HG03354 (cell line): ENCODE measurements at regions not wholly inside any gene's neighbourhood (a gene's known extent, or its start where the extent isn't known, plus 50 kb on each side); places are given as distances from the start of the nearest gene placed in this dataset.
A peak's percentile ranks its signal among the peaks of the same experiment; 100 is the strongest.

Experiments used
- ATAC-seq: cut with Tn5 transposase; IDR thresholded peaks from one replicate; pipeline ENCODE4 v1.9.1; 2021; ENCODE audit warnings: mild to moderate bottlenecking; ENCODE audit not compliant: unreplicated experiment, poor library complexity, severe bottlenecking

DNA sequence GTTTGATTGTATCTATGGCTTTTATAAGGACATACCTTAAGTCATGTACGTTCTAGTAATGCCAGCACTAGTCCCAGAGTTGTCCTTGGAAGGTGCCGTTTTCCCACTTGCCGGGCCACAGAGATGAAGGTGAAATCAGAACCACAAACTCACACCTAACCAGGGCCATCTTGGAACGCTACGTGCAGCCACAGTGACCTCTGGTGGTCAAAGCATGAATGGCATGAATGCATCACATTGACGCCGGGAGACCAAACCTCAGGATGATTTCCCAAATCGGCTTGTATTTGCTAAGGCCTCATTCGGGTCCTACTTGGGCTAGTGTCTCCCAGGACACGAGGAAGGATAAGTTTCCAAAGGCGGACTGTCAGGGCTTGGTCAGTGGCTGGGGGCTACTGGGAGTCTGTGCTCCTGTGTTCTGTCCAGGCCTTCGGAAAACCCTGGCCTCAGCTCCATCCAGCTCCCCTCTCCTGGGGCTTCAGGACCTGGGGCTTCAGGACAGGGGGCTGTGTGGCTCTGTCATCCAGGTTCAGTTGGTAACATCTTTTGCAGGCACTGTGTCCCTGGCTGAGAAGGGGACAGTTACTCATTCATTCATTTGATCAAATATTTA lies 260.5 kb downstream of the PRDM2 start:
- ATAC-seq = peak; percentile 47

DNA sequence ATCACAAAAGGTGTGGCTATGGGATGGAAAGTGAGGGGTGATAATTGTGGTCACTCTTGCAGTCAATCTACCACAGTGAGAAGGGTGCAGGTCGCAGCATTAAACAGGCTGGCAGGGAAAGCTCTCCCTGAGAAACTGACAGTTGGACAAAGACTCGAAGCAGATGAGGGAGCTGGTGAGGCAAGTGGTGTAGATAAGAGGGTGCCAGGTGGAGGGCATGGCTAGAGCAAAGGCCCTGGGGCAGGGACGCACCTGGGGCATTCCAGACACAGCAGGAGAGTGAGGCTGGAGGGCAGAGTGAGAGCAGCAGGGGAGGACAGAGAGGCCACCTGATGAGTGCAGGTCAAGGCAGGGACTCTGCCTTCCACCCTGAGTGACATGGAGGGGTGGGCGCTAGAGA lies 264.8 kb downstream of the PRDM2 start:
- ATAC-seq = no peak

DNA sequence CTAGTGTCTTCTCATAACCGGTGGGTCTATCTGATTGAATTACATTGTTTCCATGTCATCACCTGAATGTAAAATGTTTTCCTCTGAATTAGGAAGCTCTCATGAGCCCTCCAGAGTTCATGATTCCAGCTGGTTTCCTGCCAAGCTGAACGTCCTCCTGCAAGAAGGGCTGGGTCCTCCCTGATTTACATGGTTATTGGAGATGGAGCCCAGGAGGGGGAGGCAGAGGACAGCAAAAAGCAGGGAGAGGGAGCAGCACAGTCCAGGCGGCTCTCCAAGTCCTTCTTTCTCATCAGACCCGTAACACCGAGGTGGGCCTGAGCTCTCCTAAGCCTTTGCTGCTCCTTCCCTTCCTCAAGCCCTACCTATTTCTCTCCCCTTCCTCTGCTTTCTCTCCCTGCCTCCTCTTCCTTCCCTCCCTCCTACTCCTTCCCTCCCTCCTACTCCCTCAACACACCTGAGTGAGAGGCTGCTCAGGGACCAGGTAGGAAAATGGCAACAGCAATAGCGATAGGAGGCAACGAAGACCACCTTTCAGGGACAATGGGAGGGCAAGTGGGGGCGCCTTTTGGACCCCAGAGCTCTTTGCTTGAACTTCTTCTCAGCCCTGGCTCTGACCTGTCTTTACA lies 265.9 kb downstream of the PRDM2 start:
- no peak for ATAC-seq

DNA sequence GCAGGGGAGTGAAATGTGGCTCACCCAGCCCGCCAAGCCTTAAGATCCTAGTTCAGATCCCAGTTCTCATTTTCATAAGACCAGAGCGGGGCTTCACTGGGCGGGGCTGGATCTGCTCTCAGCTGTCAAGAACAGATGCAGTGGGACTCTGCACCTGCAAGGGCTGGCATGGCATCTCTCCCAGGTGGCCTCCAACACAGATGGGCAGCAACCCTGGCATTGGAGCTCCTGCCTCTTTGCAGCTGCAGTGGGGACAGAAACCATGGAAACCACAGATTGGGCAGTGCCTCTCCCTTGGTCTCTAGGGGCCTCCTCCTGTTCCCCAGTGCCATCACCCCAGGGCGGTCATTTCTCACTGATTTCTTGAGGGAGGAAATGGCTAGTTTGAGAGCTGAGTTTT lies 267.7 kb downstream of the PRDM2 start:
- ATAC-seq = no peak

DNA sequence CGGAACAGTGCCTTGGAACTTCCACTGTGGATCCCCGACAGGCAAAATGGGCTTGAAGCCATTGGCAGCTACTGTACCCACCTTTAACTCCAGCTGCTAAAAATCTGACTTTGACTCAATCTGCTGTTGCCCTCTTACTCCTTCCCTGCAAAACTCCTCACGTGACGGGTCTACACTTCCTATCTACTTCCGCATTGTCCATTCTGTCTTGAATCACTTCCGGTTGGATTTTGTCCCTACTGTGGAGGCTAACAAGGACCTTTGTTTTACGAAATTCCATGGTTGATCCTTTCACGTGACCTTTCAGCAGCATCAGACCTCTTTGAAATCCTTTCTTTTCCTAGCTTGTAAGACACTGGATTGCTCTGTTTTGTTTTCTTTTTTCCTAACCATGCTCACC lies 268.4 kb downstream of the PRDM2 start:
- ATAC-seq = no peak

DNA sequence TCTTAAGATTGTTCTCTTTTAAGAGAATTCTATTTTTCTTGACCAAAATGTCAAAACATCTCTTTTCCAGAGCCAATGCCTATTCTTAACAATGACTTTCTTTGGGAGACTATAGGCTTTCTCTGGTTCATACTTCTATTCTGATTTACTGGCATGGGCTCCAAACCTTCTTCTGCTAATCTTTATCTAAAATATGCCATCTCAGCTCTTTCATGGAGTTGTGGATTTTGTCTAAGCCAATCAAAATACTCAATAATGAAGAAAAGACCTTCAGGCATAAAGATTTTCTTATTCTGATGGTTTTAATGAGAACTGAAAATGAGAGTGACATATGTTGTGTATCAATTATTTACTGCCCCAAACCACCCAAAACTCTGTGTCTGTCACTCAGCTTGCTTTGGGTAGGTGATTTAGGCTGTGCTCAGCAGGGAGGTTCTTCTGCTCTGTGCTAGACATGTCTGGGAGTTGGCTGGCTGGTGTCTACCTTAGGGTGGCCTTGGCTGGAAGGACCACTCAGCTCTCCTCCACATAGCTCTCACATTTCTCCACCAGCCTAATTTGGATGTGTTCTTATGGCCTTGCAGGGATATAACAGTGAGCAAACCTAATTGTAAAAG lies 270.8 kb downstream of the PRDM2 start:
- ATAC-seq = no peak

DNA sequence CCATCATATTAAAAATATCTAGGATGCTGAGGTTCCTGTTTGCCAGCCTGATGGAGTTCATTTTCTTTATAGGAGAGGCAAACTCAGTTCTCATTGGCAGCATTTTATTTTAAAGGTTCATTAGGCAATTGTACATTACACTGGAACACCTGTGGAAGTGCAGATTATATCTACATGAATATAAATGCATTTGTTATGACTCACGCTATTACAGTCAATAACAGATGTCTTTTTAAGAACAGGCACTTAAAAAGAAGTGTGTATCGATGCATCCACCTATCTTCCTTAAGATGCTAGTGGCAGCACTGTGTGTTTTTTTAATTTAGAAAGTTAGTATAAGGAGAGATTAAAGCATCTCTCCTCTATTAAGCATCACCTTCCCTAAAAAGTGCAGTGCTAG lies 276.5 kb downstream of the PRDM2 start:
- ATAC-seq = no peak

DNA sequence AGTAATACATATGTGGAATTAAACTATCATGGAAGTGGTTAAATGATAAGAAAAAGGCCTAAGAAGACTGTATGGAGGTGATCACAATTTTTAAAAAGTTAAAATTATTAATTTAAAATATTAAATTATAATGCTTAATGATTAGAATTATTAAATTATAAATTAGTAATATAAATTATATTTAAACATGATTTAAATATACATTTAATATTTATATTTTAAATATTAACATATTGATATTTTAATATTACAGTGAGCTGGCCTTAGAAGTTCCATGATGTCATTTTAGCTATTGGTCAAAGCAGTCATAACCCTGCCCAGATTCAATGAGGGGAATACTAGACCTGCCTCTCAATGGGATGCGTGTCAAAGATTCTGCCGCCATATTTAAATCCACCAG lies 281.2 kb downstream of the PRDM2 start:
- no peak for ATAC-seq

DNA sequence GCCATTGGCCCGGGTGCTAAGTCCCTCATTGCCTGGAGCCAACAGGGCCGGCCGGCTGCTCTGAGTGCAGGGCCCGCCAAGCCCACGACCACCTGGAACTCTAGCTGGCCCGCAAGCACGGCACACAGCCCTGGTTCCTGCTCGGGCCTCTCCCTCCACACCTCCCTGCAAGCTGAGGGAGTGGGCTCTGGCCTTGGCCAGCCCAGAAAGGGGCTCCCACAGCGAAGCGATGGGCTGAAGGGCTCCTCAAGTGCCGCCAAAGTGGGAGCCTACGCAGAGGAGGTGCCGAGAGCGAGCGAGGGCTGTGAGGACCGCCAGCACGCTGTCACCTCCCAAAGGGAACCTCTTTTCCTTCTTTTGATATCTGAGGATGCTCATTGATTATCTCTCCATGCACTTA lies 283.4 kb downstream of the PRDM2 start:
- ATAC-seq = no peak

DNA sequence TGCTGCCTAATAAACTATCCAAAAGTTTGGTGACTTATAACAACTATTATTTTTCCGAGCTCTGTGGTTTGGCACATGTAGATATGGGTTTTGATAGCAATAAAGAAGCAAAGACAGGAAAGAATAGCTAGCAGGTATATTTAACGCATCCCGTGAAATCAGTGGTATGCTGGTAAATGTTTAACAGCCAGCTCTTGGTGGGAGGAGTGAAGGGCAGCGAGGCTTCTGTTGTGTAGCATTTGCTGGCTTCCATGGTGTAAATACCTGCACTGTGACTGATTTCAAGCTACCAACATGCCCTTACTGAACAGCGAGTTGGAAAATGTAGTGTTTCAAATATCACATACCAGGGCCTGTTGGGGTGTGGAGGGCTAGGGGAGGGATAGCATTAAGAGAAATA lies 291.0 kb downstream of the PRDM2 start:
- no peak for ATAC-seq

DNA sequence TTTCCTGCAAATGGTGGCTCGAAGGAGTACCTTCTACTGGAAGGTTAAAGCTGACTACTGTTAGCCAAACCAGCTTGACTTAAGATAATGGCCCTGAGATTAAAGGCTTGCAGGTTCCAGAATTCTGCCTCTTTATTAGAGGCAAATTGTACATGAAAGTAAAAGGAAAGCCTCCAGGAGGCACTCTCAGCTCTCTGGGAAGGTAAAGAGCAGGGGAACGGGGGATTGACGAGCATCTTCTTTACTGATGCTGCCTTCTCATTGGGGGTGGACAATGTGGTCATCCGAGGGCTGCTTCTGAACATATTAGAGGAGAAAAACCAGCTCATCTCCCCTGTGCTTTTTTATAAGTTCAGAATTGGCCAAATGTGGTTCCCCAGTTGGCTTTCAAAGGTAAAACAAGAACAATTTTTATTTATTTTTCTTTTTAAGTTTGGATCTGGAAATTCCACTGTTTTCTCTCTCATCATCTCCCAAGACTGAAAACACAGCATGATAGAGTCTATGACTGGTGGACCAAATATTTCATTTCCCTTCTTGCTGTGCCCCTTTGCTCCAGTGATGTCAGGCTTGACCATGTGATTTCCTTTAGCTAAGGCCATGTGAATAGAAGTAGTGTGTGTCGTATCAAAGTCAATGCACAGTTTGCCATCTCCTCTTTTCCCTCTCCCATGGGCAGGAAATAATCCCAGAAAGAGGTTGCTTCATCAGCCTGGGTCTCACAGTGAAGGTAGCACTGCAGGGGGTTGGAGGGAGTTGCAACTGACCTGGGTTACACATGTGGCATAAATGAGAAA lies 292.7 kb downstream of the PRDM2 start:
- ATAC-seq = no peak

DNA sequence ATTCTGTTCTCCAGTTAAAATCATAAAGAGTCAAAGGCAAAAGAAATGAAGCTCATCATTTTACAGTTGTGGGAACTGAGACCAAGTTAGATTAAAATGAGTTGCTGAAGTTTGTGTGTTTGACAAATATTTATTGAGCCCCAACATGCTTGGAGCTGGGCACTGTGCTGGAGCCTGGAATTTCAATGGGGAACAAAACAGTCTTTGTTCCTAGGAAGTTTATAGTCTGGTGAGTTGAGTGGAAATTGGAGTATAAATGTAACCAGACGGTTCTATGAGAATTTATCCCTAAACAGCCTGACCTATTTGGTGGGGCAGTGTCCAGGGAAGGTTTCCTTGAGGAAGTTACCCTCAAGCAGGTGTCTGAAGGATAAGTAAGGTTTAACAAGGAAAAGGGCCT lies 294.4 kb downstream of the PRDM2 start:
- ATAC-seq = no peak

DNA sequence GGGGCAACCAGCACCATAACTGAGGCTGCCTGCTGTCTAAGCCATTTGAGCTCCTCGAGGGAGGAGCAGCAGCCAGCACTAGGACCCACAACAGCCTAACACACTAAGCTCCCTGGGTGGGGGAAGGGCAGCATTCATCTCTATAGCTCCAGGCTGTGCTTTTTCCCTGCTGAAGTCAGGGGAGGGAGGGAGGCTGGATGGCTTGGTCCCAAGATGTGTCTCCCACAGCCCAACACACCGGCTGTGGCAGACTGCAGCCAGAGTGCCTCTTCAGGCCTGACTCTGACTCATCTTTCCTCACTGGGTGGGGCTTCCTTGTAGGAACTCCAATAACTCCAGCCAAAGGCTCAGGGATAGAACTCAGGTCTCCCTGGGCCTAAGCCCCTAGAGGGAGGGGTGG lies 296.3 kb downstream of the PRDM2 start:
- ATAC-seq = no peak

DNA sequence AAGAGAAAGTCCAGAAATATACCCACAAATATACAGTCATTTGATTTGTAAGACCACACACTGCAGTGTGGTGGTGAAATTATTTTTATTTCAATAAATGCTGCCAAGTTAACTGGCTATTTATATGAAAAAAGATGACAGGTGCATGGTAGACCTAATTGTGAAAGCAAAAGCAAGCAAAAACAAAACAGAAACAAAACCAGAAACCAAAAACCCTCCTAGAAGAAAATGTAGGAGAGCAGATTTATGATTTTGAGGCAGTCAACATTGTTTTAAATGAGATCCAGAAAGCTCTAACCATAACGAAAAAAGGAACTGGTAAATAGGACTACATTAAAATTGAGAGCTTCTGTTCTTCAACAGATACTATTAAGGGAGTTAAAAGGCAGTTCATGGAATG lies 303.6 kb downstream of the PRDM2 start:
- no peak for ATAC-seq

DNA sequence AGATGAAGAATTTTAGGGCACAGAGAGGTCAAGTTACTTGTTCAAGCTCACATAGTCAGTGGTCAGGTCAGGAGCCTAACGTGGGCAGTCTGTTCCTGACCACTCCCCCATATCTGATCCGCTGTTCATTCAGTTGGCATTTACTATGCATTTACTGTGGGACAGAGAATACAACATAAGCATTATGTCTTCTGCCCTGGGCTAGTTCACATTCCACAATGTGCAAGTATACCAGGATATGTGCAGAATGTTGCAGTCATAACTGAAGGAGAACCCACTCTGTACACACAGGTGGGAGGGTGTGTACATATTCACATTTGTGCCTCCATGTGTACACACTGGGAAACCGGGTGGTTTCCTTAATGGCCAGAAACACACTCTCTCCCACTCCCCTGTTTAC lies 309.6 kb downstream of the PRDM2 start:
- ATAC-seq = no peak

DNA sequence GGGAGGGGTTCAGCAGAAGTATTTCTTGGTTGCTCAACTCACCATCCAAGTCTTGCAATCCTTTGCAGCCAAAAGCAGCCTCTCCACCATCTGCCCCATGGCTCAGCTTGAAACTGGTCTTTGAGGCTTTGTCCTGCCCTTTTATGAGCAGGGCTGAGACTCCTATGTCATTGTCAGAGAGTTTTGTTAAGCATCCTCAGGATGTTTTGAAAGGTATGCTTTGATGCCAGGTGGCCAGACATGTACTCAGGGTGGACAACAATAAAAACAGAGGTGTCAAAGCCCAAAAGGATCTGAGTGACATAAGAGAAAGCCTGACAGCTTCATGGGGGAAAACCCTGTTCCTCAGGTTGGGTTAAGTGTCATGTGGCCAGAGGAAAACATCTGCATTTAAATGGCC lies 310.5 kb downstream of the PRDM2 start:
- ATAC-seq = no peak

DNA sequence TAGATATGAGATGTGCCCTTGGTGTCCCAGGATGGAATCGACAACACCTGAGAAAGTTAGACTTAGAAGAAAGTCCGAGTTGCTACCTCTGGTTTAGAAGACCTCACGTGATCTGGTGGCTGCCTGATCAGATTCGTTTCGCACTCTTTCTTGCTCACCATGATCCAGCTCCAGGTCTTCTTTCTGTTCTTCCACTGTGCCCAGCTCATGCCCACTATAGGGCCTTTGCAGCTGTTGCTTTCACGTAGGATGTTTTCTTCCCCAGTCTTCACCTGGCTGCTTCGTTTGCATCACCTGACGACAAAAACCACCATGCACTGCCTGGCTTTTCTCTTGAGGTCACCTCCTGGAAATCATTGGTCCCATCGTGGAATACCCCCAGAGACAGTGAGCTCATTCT lies 311.1 kb downstream of the PRDM2 start:
- no peak for ATAC-seq

DNA sequence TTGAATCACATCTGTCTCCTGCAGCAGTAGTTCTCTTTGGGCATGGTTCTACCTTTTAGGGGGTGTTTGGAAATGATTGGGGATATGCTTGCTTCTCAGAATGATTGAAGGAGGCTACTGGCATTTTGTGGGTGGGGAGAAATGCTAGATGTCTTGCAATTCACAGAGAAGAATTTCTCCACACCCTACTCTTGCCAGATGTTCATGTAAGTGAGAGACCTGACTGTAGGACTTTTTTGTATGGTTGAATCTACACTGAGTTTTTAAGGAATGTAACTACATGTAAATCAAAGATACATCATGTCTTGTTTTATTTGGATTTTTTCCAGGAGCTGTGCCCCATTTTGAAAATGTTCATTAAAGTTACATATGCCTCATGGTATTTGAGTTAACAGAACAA lies 311.9 kb downstream of the PRDM2 start:
- no peak for ATAC-seq

DNA sequence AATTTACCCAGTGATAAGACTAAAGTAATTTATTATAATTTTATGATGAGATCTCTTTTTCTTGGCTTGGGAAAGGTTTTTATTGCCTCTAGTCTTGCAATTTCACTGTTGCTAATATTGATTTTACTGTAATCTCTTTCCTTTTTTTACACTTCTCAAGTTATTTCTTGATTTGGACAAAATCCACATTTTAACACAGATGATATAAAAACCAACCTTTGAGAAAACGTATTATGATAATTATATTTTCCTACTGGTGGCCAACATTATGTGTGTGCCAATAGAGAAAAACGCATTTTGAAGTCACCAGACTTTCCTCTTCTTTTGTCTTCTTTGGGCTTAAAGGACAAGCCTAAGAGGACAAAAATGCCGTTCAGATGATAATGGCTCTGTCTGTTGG lies 314.9 kb downstream of the PRDM2 start:
- ATAC-seq = no peak

DNA sequence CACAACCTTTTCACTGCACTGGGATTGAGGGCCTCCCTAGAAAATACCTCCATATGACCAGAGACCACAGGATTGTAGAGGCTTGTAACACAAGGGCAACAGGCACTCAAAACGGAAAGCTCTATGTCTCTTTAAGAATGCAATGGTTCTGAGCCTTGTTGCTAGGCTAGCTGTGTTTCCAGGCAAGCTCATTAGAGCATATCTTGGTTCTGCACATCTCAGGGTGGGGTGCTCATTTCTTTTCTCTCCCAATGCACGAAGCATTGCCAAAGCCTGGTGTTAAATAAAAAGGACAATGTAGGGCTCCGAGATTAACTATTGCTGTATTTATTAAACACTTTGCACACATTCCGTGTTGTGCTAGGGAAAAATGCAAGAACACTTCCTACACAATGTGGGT lies 315.9 kb downstream of the PRDM2 start:
- no peak for ATAC-seq

DNA sequence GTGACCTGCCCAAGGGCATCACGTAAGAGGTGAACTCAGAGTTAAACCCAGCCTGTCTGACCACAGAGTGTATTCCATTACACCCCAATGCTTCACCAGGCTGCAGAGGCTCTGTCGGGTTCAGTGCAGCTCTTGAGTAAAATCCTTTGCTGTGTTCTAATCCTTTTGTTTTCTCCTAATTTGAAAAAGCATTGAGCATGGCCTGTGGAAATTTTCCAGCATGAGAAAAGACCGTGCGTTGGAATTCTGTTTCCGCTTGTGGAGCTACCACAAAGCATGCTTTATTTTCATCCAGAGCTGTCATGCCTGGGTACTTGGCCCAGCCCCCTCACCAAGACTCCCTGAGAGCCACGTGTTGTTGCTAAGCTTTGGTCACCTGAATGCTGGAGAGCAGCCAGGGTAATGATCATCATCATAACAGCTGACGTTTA lies 317.6 kb downstream of the PRDM2 start:
- ATAC-seq = no peak
